ENCODE measurements at regions not wholly inside any gene's neighbourhood (a gene's known extent, or its start where the extent isn't known, plus 50 kb on each side); places are given as distances from the start of the nearest gene placed in this dataset.
"Not testable (repeated sequence)": the region's sequence is repeated elsewhere in the genome, so short reads cannot be mapped to it uniquely, and the experiment has no call there.

DNA sequence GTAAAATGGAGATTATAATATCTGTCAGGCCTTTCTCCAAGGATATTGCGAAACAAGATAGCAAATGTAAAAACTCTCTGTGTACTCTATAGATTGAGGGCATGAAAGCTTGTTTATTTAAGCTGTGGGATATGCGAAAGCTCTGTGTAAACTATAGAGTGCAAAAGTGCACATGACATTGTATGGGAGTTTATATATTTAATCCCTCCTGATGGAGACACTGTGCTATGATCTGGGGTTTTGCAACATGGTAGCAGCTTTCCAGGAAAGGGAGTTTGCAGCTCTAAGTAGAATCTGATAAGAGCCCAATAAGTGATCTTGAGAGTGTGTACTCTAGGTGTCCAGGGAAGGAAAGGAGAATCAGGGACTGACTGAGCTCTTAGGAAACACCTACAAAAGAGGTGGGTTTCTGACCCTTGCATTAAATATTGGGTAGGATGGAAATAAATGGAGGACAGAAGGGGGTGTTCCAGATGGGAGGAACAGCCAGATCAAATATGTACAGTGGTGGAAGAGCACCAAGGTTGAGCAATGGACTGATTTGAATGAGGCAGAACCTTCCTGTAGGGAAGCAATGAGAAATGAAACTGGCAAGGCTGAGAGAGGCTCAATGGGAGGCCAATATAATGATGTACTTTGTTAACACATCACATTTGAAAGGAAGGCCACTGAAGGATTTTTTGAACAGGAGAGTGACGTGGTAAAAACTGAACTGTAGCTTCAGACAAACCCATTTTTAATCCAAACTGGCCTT, 450.1 kb downstream of the GJA1 start:
- no peaks in the 10 kb centered on the region for H3K36me3 Mint-ChIP-seq (ENCODE audit: low read depth)

DNA sequence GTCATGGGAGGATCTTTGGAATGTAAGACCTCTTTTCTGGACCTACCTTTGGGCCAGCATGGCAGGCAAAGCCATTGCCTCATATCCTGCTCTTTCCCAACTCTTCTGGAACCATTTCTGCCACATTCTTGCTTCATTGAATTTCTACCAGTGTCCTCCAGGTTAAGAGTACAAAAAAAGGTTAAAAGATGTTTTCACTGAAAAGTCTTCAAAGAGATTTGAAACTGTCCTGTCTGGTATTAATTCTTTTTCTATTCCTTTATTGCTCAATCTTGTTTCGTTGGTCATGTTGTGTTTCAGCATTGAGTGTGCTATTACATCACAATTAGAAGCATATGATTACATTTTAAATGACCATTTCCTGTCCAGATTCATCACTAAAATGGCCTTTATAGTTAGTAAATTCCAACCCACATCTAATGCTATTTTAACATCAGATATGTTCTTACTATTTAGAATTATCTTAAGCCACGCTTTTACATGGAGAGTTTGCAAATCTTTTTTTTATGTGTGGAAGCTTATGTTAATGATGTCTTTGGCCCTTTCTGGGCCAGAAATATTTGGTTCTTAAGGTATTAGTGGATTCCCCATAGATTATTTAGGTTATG, 450.9 kb downstream of the GJA1 start:
- no peaks in the 10 kb centered on the region for H3K36me3 Mint-ChIP-seq (ENCODE audit: low read depth)
- no peak overlapping the region for H3K27ac Mint-ChIP-seq
- no peaks in the 10 kb centered on the region for H3K4me1 Mint-ChIP-seq (ENCODE audit: low read depth)
- no peaks in the 10 kb centered on the region for H3K9me3 Mint-ChIP-seq
- H3K27me3 Mint-ChIP-seq (ENCODE audit: low read depth), result no peaks in the 10 kb centered on the region
- no peak overlapping the region for H3K4me3 Mint-ChIP-seq

More for the DNA sequence above, 450.1 kb downstream of the GJA1 start:
- Mint-ChIP-seq H3K4me1 (ENCODE audit: low read depth) (no peaks in the 10 kb centered on the region), H3K27ac (no peak overlapping the region), H3K4me3 (no peak overlapping the region), H3K27me3 (ENCODE audit: low read depth) (no peaks in the 10 kb centered on the region), H3K9me3 (no peaks in the 10 kb centered on the region)

DNA sequence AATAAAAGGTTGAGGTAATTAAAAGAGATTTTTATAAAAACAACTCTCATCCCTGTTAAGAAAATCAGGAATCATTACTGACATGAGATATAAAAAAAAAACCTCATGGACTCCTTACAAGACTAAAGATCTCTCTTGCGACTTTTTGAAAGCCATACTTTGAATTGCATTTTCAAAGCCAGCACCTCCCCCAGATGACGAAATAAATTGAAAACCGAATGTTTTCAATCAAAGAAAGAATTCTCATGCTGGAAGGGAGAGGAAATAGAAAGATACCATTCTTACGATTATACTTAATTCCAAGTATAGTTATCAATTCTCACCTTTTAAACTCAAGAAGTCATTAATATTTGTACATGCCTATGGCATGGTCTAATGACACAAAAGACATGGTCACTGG, 452.3 kb downstream of the GJA1 start:
- H3K9me3 Mint-ChIP-seq, result no peaks in the 10 kb centered on the region
- no peak overlapping the region for H3K4me3 Mint-ChIP-seq
- no peaks in the 10 kb centered on the region for H3K36me3 Mint-ChIP-seq (ENCODE audit: low read depth)
- no peaks in the 10 kb centered on the region for H3K27me3 Mint-ChIP-seq (ENCODE audit: low read depth)
- no peak overlapping the region for H3K27ac Mint-ChIP-seq
- H3K4me1 Mint-ChIP-seq (ENCODE audit: low read depth), result no peaks in the 10 kb centered on the region

DNA sequence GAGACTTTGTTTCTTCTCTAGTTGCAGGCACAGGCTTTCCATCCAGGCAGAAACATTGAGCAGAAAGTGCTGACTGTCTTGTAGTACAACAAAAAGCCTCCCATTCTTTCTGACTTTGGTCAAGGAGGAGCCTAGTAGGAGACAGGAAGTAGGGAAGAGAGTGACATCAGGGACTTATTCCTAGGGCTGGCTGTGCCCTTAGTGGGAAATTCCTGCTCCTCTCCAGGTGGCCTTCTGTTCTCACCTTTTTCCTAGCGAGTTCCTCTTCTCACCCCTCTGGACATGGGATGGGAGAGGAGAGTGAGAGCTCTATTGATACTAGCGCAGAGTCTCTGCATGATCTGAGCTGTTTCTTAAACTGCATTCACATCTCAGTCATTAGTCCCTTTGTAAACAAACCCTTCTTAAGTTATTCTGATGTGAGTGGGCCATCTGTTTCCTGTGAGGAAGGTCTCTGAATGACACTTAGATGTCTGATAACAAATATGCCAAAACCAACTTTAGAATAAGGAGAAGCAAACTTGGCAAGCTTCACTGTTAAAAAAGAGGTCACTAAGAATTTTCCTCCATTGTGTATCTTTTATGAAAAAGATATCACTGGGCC, 455.0 kb downstream of the GJA1 start:
- Mint-ChIP-seq H3K9me3 (no peaks in the 10 kb centered on the region), H3K36me3 (ENCODE audit: low read depth) (no peaks in the 10 kb centered on the region), H3K4me3 (no peak overlapping the region), H3K27ac (no peak overlapping the region), H3K27me3 (ENCODE audit: low read depth) (no peaks in the 10 kb centered on the region), H3K4me1 (ENCODE audit: low read depth) (no peaks in the 10 kb centered on the region)

DNA sequence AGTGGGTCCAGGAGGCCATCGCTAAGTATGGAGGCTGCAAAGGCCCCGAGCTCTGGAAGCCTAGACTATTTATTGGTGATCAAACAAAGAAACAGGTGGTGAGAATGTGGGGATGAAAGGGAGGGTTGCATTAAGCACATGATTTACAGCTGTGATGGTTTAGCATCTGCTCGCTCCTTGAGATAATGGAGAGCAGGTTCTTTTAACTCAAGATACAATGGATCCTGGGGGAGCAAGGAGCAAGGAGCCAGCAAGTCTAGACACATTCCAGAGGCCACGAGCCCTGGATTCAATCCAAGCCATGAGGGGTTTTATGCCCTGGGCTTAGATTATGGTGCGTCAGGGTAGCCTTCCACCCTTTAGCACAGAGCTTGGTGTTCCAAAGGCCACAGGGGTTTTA, 460.3 kb downstream of the GJA1 start:
- H3K27me3 Mint-ChIP-seq (ENCODE audit: low read depth); H3K4me3 Mint-ChIP-seq; H3K27ac Mint-ChIP-seq; H3K9me3 Mint-ChIP-seq; H3K4me1 Mint-ChIP-seq (ENCODE audit: low read depth); H3K36me3 Mint-ChIP-seq (ENCODE audit: low read depth): not testable (repeated sequence)

DNA sequence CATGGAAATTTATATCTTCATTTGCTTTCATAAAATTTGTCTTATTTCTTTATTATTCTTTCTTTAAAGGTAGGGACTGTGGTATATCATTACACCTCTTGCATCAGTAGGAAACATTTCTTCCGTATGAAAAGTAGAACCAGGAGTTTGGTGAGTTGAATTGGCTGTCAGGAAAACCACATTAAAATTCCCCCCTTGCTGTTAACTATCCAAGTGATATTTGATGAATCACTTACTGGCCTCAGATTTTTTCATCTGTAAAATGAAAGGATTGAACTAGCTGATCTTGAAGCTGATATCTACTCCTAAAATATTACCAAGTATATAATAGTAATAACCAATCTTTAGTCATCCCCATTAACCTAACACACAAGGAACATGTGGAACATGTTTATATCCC, 460.9 kb downstream of the GJA1 start:
- H3K4me3 Mint-ChIP-seq, result no peak overlapping the region
- no peak overlapping the region for H3K27ac Mint-ChIP-seq
- no peaks in the 10 kb centered on the region for H3K36me3 Mint-ChIP-seq (ENCODE audit: low read depth)
- no peaks in the 10 kb centered on the region for H3K9me3 Mint-ChIP-seq
- H3K4me1 Mint-ChIP-seq (ENCODE audit: low read depth), result no peaks in the 10 kb centered on the region
- H3K27me3 Mint-ChIP-seq (ENCODE audit: low read depth), result no peaks in the 10 kb centered on the region

DNA sequence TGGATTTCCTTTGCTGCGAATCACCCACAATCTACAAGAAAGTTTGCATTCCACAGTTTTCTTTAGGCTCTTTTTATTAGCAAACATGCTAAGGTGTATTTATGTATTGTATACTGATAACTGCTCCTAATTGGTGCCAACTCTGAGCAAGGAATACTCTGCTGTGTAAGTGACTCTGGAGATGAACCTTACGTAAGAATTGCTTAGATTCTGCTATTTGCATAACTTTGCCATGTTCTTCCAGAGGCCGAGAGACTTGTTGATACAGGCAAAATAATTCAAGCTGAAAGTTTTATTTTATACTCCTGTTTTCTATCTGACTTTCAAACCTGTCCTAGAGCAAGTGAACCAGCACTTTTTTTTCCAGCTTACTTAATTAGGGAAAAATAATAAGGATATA, 461.3 kb downstream of the GJA1 start:
- no peak overlapping the region for H3K27ac Mint-ChIP-seq
- H3K36me3 Mint-ChIP-seq (ENCODE audit: low read depth), result no peaks in the 10 kb centered on the region
- H3K9me3 Mint-ChIP-seq, result no peaks in the 10 kb centered on the region
- H3K4me3 Mint-ChIP-seq, result no peak overlapping the region
- H3K4me1 Mint-ChIP-seq (ENCODE audit: low read depth), result no peaks in the 10 kb centered on the region
- H3K27me3 Mint-ChIP-seq (ENCODE audit: low read depth), result no peaks in the 10 kb centered on the region

DNA sequence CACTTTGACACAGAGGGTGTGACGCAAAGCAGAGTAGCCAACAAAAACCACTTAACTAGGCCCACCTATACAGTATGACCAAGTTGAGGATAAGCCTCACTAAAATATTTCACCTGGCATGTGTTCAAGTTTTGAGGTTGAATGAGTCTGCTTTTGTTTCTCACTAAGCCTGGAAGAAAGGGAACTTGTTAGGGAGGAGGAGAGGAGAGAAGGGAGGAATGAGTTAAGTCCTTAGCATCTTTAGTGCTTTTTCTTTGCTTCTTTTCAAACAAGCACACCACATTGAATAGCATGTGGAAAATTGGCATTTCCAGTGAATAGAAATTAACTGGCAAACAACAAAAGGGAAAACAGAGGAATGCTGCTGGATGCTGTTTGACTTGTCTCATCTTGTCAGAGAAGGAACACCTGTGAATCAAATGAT, 461.9 kb downstream of the GJA1 start:
- no peak overlapping the region for H3K27ac Mint-ChIP-seq
- H3K4me1 Mint-ChIP-seq (ENCODE audit: low read depth), result no peaks in the 10 kb centered on the region
- H3K36me3 Mint-ChIP-seq (ENCODE audit: low read depth), result no peaks in the 10 kb centered on the region
- H3K4me3 Mint-ChIP-seq, result no peak overlapping the region
- no peaks in the 10 kb centered on the region for H3K27me3 Mint-ChIP-seq (ENCODE audit: low read depth)
- H3K9me3 Mint-ChIP-seq, result no peaks in the 10 kb centered on the region

DNA sequence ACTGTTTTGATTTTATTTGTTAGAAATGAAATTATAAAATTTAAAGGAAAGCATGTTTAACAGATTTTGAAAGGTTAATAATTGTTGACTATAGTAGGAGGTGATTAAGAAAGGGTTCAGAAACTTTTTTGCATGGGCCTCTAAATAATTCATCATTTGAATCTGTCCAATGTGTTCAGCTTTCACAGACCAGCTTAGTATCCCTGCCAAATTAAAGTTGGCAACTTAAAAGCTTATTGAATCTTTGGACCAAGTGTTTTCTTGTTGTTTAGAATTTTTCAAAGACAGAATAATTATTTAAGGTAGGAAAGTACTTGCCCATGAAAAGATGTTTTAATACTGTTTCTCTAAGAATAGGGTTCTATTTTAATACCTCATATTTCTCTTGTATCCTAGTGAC, 466.0 kb downstream of the GJA1 start:
- Mint-ChIP-seq H3K9me3 (no peaks in the 10 kb centered on the region), H3K4me3 (no peak overlapping the region), H3K27ac (no peak overlapping the region), H3K27me3 (ENCODE audit: low read depth) (no peaks in the 10 kb centered on the region), H3K4me1 (ENCODE audit: low read depth) (no peaks in the 10 kb centered on the region), H3K36me3 (ENCODE audit: low read depth) (no peaks in the 10 kb centered on the region)

DNA sequence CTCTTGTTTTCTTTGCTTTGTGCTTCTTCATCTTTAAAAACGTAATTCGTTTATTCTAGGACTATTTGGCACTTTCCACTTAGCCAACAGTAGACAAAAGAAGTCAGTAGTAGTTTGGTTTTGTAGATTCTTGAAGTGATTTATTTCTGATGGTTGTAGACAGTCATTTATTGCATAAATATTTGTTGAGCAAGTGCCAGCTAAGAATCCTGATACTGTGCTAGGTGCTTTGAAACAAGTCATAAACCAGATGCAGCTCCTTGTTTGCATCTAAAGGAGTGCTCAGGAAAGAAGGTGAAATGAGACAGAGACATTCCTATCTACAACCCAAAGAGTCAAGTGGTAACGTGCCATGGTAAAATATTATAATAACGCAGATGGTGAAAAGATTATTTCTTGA, 469.1 kb downstream of the GJA1 start:
- Mint-ChIP-seq H3K27ac (no peak overlapping the region), H3K27me3 (ENCODE audit: low read depth) (no peaks in the 10 kb centered on the region), H3K9me3 (no peaks in the 10 kb centered on the region), H3K4me3 (no peak overlapping the region), H3K4me1 (ENCODE audit: low read depth) (no peaks in the 10 kb centered on the region), H3K36me3 (ENCODE audit: low read depth) (no peaks in the 10 kb centered on the region)

DNA sequence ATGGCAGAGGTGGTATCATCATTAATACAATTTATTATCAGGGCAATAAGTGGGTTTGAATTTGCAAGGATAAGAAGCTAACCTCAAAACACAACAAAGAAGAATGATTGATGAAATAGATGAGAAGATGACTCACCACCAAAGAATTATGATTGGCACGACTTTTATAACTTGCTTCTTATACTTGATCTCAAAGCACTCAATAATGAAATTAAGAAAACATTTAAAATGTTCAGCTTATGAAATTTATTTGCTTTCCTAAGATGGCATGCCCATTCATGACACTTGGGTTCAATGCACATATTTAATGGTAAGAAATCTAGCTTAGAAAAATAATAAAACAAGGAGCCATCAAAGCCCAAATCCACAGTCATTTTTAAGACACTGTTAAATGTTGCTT, 477.5 kb downstream of the GJA1 start:
- H3K4me3 Mint-ChIP-seq, result no peak overlapping the region
- H3K27me3 Mint-ChIP-seq (ENCODE audit: low read depth), result no peaks in the 10 kb centered on the region
- H3K36me3 Mint-ChIP-seq (ENCODE audit: low read depth), result no peaks in the 10 kb centered on the region
- H3K9me3 Mint-ChIP-seq, result no peaks in the 10 kb centered on the region
- no peaks in the 10 kb centered on the region for H3K4me1 Mint-ChIP-seq (ENCODE audit: low read depth)
- no peak overlapping the region for H3K27ac Mint-ChIP-seq

DNA sequence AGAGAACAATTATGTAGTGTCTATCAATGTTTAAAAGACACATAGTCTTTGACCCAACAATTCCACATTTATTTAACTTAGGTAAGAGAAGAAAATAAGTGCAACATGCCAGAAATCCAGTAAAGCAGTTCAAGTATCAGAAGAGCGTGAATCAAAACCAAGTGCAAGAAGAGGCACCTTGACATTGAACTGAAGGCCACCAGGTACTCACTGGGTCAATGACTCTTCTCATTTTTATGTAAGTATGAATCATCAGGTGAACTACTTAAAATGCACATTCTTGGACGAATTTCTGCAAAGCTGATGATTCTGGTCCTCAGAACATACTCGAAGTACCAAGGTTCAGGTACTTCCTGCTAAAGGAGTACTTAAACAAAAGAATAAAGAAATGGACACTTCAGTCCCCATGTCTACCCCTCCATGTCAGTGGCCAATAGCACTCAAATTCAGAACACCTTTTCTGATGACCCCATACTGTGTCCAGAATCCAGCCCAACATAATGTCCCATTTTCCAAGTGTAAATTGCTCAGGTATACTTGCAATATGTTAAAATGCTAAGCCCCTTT, 481.9 kb downstream of the GJA1 start:
- no peaks in the 10 kb centered on the region for H3K36me3 Mint-ChIP-seq (ENCODE audit: low read depth)
- H3K27me3 Mint-ChIP-seq (ENCODE audit: low read depth), result no peaks in the 10 kb centered on the region
- no peaks in the 10 kb centered on the region for H3K9me3 Mint-ChIP-seq
- no peaks in the 10 kb centered on the region for H3K4me1 Mint-ChIP-seq (ENCODE audit: low read depth)
- H3K4me3 Mint-ChIP-seq, result no peak overlapping the region
- H3K27ac Mint-ChIP-seq, result no peak overlapping the region

DNA sequence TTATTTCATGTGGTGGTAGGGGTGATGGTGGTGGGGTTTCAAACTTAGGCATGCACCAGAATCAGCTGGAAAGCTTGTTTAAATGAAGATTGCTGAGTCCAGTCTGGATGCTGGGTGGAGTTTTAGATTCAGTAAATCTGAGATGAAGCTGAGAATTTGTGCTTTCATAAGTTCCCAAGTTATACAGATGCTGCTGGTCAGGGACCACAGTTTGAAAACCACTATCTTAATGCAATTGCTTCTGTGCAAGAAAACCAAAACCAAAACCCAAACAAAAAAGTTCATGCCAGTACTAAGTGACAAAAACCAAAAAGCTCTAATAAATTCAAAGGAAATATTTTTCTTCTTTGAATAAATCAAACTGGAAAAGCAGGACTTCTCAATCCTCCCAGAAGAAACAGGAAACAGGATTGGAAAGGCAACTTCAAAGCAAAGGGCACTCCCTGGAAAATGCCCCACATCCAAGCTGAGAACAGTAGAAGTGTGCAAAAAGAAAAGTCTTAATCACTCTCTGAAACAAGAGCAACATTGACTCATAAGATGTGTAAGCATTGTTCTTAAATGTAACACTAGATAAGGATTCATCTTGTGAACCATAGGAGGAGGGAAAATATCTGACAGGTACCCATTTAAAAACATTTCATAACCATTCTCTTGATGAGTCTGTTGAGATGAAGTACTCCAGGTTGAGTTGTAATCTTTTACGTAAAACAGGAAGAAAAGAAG, 481.5 kb upstream of the HSF2 start:
- H3K36me3 Mint-ChIP-seq (ENCODE audit: low read depth), result no peaks in the 10 kb centered on the region
- H3K27me3 Mint-ChIP-seq (ENCODE audit: low read depth), result no peaks in the 10 kb centered on the region
- H3K9me3 Mint-ChIP-seq, result no peaks in the 10 kb centered on the region
- no peak overlapping the region for H3K4me3 Mint-ChIP-seq
- H3K4me1 Mint-ChIP-seq (ENCODE audit: low read depth), result no peaks in the 10 kb centered on the region
- no peak overlapping the region for H3K27ac Mint-ChIP-seq

DNA sequence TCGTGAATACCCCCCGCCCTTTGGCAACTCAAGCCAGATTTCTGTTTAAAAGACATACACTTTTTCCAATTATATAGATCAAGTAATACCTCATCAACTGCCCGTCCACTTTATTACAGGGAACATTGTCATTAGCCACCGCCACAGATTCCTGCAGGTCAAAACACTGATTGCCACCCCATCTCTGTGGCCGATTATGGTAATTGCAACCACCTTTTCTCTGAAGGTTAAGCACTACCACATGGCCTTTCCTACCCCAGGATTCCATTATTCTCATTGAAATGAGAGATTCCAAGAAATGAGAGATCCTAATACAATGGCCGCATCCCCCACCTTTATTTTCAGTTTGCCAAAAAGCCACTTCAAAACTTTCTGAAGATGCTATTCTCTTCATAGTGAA, 478.8 kb upstream of the HSF2 start:
- Mint-ChIP-seq H3K4me1 (ENCODE audit: low read depth) (peaks cover 3% of the 10 kb centered on the region), H3K9me3 (no peaks in the 10 kb centered on the region), H3K27me3 (ENCODE audit: low read depth) (no peaks in the 10 kb centered on the region), H3K27ac (no peak overlapping the region), H3K36me3 (ENCODE audit: low read depth) (no peaks in the 10 kb centered on the region), H3K4me3 (no peak overlapping the region)

All from T-helper 1 cell treated with Interleukin-12 subunit alpha and Interleukin-12 subunit beta and Interleukin-4 antibody, amounts not matched to agents 30 μg/mL and 1 μg/mL, for 36 hours (primary cell).